Tibial artery (tissue), 4 donors: ENCODE measurements at regions not wholly inside any gene's neighbourhood (a gene's known extent, or its start where the extent isn't known, plus 50 kb on each side); places are given as distances from the start of the nearest gene placed in this dataset.

Experiments used
- DNase-seq, 2 donors: peaks; one replicate each; pipeline ENCODE4 v3.0.0-alpha.2; 2019
- H3K27ac ChIP-seq, 2 donors: fragments of 200-600 bp; sonication (generic) in 1 of 2; 1 replicate in 1 of 2; 2 replicates in 1 of 2; pipeline ENCODE4 v1.5.1; 2018 to 2019; ENCODE audit warnings: mild to moderate bottlenecking in 1 of 2
- H3K27me3 ChIP-seq, 2 donors: fragments of 200-600 bp; sonication (generic) in 1 of 2; one replicate each; pipeline versions ENCODE4 v1.5.1 to v1.6.0; 2016 to 2019
- H3K36me3 ChIP-seq, 3 donors: fragments of 200-600 bp; sonication (generic) in 2 of 3; one replicate each; pipeline ENCODE4 v1.5.1; 2016 to 2019; ENCODE audit warnings: mild to moderate bottlenecking in 2 of 3
- H3K4me1 ChIP-seq, 4 donors: fragments of 200-600 bp; sonication (generic) in 2 of 4; 1 replicate in 3 of 4; 2 replicates in 1 of 4; pipeline ENCODE4 v1.5.1; 2016 to 2019
- H3K4me3 ChIP-seq, 2 donors: fragments of 200-600 bp; sonication (generic) in 1 of 2; 1 replicate in 1 of 2; 2 replicates in 1 of 2; pipeline ENCODE4 v1.5.1; 2018 to 2019; ENCODE audit warnings: mild to moderate bottlenecking in 2 of 2
- H3K9me3 ChIP-seq, 3 donors: fragments of 200-600 bp; sonication (generic) in 1 of 3; one replicate each; pipeline ENCODE4 v1.5.1; 2016 to 2019
- intact Hi-C: fragments of 100-400 bp; cut with DNase I; formaldehyde crosslinking; loops from one replicate; pipeline ENCODE4 v1.15.0; 2023; ENCODE audit warnings: low total_unique reads
- TF ChIP-seq, protein P1 (sequence below), 2 experiments: fragments of 200-600 bp in 1 of 2; fragments of 450-650 bp in 1 of 2; IDR thresholded peaks; one replicate each; pipeline ENCODE4 v1.5.1; 2017 to 2019; ENCODE audit warnings: antibody characterized with exemption in 2 of 2, mild to moderate bottlenecking in 1 of 2, moderate library complexity in 1 of 2

DNA sequence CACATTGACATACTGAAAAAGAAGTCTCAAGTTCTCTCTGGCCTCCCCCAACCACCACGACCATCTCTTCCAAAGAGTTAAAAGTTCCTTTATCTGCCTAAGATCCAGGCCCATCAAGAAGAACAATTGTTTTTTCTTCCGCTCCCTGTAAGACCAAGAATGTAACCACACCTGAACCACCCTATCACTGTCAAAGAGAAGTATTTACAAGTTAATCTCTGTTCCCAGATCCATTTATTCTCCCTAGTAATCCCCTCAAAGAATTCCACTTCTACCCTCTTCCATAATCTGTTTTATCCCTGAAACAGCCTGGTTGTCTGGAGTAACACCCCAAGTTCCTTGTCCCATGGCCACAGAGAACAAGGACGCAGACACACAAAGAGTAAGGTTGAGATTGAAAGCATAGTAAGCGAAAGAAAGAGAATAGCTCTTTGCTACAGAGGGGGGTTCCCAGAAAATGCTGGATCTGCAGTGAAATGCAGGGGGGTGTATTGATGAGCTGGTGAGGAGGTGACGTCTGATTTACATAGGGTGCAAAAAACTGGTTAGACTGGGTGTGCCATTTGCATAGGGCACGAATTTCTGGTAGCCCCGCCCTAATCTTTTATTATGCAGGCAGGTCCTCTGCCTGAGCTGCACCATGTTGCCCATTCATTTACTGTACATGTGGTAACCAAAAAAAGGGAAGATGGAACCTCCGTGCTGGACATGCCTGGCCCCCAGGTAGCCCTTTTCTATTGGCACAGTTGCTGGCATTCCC, 122.0 kb downstream of the SKIDA1 start:
- Histone ChIP-seq H3K27ac (no peak overlapping the region), H3K36me3 (no peaks in the 10 kb centered on the region), H3K4me3 (no peak overlapping the region), H3K9me3 (peaks cover 0 to 9% (median 0%) of the 10 kb centered on the region in 3 donors), H3K4me1 (peaks cover 0 to 21% (median 9%) of the 10 kb centered on the region in 4 donors), H3K27me3 (no peaks in the 10 kb centered on the region)
- intact Hi-C loops, result no loop called here
- no peak for DNase-seq
- TF ChIP-seq, protein P1, sequence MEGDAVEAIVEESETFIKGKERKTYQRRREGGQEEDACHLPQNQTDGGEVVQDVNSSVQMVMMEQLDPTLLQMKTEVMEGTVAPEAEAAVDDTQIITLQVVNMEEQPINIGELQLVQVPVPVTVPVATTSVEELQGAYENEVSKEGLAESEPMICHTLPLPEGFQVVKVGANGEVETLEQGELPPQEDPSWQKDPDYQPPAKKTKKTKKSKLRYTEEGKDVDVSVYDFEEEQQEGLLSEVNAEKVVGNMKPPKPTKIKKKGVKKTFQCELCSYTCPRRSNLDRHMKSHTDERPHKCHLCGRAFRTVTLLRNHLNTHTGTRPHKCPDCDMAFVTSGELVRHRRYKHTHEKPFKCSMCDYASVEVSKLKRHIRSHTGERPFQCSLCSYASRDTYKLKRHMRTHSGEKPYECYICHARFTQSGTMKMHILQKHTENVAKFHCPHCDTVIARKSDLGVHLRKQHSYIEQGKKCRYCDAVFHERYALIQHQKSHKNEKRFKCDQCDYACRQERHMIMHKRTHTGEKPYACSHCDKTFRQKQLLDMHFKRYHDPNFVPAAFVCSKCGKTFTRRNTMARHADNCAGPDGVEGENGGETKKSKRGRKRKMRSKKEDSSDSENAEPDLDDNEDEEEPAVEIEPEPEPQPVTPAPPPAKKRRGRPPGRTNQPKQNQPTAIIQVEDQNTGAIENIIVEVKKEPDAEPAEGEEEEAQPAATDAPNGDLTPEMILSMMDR (IDR thresholded peaks at IDR 0.05), result no peak

DNA sequence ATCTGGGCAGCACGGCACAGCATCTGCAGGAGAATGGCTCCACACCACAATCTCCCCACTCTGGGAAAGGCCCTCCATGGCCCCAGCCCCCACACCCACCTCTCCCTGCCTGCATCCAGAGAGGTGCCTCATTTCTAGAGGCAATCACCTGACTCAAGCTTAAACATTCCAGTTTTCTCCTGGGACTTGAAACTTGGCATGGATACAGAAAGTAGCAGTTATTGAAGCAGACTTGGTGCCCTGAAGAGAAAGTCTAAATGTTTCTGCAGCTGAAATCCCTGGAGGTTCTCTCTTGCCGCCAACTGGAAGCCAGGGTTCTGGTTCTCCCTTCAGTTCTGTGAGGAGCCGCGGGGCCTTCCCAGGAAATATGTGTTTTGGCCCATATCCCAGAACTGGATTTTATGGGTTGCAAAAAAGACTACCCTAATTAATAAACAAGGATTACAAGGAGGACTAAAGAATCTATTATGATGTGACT, 122.8 kb downstream of the SKIDA1 start:
- Histone ChIP-seq H3K27ac (no peak overlapping the region), H3K27me3 (no peaks in the 10 kb centered on the region), H3K4me3 (no peak overlapping the region), H3K4me1 (peaks cover 0 to 21% (median 10%) of the 10 kb centered on the region in 4 donors), H3K9me3 (peaks cover 0 to 9% (median 0%) of the 10 kb centered on the region in 3 donors), H3K36me3 (no peaks in the 10 kb centered on the region)
- intact Hi-C loops, result no loop called here
- DNase-seq, result no peak
- TF ChIP-seq, protein P1 (IDR thresholded peaks at IDR 0.05), result no peak

DNA sequence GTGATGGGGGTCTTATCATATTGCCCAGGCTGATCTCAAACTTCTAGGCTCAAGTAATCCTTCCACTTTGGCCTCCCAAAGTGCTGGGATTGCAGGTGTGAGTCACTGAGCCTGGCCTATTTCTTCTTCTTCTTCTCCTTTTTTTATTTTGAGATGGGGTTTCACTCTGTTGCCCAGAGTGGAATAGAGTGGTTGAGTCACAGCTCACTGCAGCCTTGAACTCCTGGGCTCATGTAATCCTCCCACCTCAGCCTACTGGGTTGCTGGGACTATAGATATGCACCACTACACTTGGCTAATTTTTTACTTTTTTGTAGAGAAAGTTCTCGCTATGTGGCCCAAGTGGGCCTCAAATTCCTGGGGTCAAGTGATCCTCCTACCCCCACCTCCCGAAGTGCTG, 124.3 kb downstream of the SKIDA1 start:
- TF ChIP-seq, protein P1 (IDR thresholded peaks at IDR 0.05), result no peak

DNA sequence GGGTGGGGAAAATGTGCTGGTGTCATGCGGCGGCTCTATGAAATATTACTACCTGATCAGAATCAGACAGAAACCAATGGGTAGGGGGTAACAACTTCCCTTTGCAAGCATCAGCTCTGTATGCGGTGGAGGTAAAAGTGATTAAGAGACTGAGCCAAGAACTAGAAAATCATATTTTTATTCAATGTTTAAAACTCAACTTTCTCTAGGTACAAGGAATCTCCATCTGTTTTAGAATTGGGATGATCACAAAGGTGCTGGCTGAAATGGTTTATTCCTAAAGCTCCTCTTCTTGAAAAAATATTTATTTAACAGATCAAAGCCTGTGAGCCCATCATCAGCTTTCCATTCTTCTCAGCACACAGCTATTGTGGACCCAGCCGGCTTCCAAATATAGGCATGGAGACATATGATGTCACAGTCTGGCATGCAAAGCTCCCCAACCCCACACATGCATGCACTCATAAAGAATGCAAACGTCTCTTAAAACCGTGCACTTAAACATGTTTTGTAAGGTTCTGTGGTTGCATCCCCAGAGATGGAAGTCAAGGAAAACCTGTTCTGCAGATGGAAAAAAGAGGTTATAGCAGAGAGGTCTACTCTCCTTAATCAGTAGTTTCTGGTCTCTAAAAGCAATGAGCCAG, 126.0 kb downstream of the SKIDA1 start:
- Histone ChIP-seq H3K9me3 (peaks cover 0 to 6% (median 0%) of the 10 kb centered on the region in 3 donors), H3K36me3 (no peaks in the 10 kb centered on the region), H3K4me1 (peaks cover 0 to 21% (median 10%) of the 10 kb centered on the region in 4 donors), H3K4me3 (no peak overlapping the region), H3K27me3 (no peaks in the 10 kb centered on the region), H3K27ac (no peak overlapping the region)
- no peak for DNase-seq
- TF ChIP-seq, protein P1 (IDR thresholded peaks at IDR 0.05), result no peak
- intact Hi-C loops, result no loop called here

More for the DNA sequence above, 124.3 kb downstream of the SKIDA1 start:
- intact Hi-C loops, result no loop called here
- Histone ChIP-seq H3K4me3 (no peak overlapping the region), H3K4me1 (peaks cover 0 to 21% (median 10%) of the 10 kb centered on the region in 4 donors), H3K27me3 (no peaks in the 10 kb centered on the region), H3K27ac (no peak overlapping the region), H3K36me3 (no peaks in the 10 kb centered on the region), H3K9me3 (peaks cover 0 to 9% (median 0%) of the 10 kb centered on the region in 3 donors)
- no peak for DNase-seq

DNA sequence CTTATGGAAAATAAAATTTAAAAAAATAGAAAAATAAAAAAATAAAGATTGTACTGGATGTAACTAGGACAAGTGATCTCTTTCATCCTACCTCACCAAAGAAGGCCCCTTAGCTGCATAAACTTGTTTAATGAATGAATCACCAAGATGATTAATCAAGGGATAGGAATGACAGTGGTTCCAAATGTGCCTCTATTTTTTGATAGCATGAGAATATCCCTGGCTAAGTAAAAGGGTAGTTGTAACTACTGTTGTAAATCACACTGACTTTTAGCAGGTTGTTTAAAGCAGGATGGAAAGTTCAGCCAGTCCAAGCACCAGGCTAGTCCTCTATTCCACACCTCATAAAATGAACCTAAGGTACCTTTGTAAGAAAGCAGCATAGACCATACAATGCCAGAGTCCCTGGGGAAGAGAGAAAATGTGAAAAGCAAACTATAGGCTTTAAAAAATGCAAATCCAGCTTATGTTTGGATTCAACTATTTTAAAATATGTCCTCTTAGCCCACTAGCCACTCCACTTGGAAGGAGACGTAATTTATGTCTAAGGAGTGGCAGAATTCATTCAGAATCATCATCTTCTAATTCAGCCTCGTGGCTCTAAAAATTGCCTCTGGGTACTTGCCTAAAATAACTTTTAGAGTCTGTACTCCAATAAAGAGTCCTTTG, 126.8 kb downstream of the SKIDA1 start:
- Histone ChIP-seq H3K27me3 (no peaks in the 10 kb centered on the region), H3K9me3 (peaks cover 0 to 6% (median 0%) of the 10 kb centered on the region in 3 donors), H3K4me3 (no peak overlapping the region), H3K4me1 (peaks cover 0 to 21% (median 10%) of the 10 kb centered on the region in 4 donors), H3K27ac (no peak overlapping the region), H3K36me3 (no peaks in the 10 kb centered on the region)
- intact Hi-C loops, result no loop called here
- TF ChIP-seq, protein P1 (IDR thresholded peaks at IDR 0.05), result no peak
- DNase-seq, result no peak
